PFSK-1 (cell line): ENCODE measurements at regions not wholly inside any gene's neighbourhood (a gene's known extent, or its start where the extent isn't known, plus 50 kb on each side); places are given as distances from the start of the nearest gene placed in this dataset.

Experiments used
- FOXP2 ChIP-seq: optimal IDR thresholded peaks from 2 replicates; pipeline ENCODE3; 2011; ENCODE audit warnings: borderline replicate concordance, control low read depth, inconsistent platforms; ENCODE audit not compliant: insufficient read depth; ENCODE audit errors: extremely low read length, extremely low read depth
- POLR2AphosphoS5 ChIP-seq: IDR thresholded peaks from 2 replicates; pipeline ENCODE4 v1.6.1; 2012; ENCODE audit warnings: low read depth, mild to moderate bottlenecking, control low read depth, low read length, moderate library complexity
- REST ChIP-seq, 2 experiments: IDR thresholded peaks; 2 replicates each; pipeline versions ENCODE4 v1.6.1 to v1.8.0; 2011 to 2012; ENCODE audit warnings: low read depth in 2 of 2, low read length in 2 of 2, control low read depth in 1 of 2, inconsistent platforms in 1 of 2, mild to moderate bottlenecking in 1 of 2, moderate library complexity in 1 of 2; ENCODE audit not compliant: insufficient read depth in 1 of 2
- TAF1 ChIP-seq: IDR thresholded peaks from 2 replicates; pipeline ENCODE4 v1.6.1; 2012; ENCODE audit warnings: low read length, control low read depth, borderline replicate concordance; ENCODE audit not compliant: insufficient read depth

GRCh38 chr3:176628101-176628639 is 569.1 kb downstream of the TBL1XR1 start:
- TF ChIP-seq REST (IDR thresholded peaks at IDR 0.05; ENCODE audit: insufficient read depth in 1 of 2, low read depth in 2 of 2, low read length in 2 of 2): no peak
- TF ChIP-seq POLR2AphosphoS5: no peak
- TF ChIP-seq TAF1: no peak
- TF ChIP-seq FOXP2: no peak
